ENCODE measurements at regions not wholly inside any gene's neighbourhood (a gene's known extent, or its start where the extent isn't known, plus 50 kb on each side); places are given as distances from the start of the nearest gene placed in this dataset.

- TF ChIP-seq BHLHE40 (IDR thresholded peaks at IDR 0.05; ENCODE audit: borderline replicate concordance), result no peak
- no peak for TF ChIP-seq PKNOX1 (IDR thresholded peaks at IDR 0.05)
- TF ChIP-seq SUZ12 (IDR thresholded peaks at IDR 0.05), result no peak
- TF ChIP-seq LEF1 (IDR thresholded peaks at IDR 0.05; ENCODE audit: borderline replicate concordance), result no peak
- no peak for TF ChIP-seq ELF4 (IDR thresholded peaks at IDR 0.05)
- no peak for TF ChIP-seq ARNT (IDR thresholded peaks at IDR 0.05)
- no peak for TF ChIP-seq FOXA1 (IDR thresholded peaks at IDR 0.05)
- no peak for TF ChIP-seq TARDBP (IDR thresholded peaks at IDR 0.05)
- TF ChIP-seq HDGF (IDR thresholded peaks at IDR 0.05; ENCODE audit: borderline replicate concordance), result no peak
- no peak for TF ChIP-seq FOXK2 (IDR thresholded peaks at IDR 0.05)
These were observed 129.6 kb downstream of the ZNF330 start for GRCh38 chr4:141350122-141350905.

Data from HEK293T (cell line).